GM18505 (cell line): ENCODE measurements at regions not wholly inside any gene's neighbourhood (a gene's known extent, or its start where the extent isn't known, plus 50 kb on each side); places are given as distances from the start of the nearest gene placed in this dataset.

Experiments used
- ATAC-seq: cut with Tn5 transposase; IDR thresholded peaks from one replicate; pipeline ENCODE4 v1.9.1; 2021; ENCODE audit not compliant: unreplicated experiment
- POLR2A ChIP-seq: IDR thresholded peaks from 4 replicates; pipeline ENCODE4 v1.6.1; 2011; ENCODE audit warnings: borderline replicate concordance; ENCODE audit not compliant: insufficient read depth, insufficient read length; ENCODE audit errors: extremely low read depth

DNA sequence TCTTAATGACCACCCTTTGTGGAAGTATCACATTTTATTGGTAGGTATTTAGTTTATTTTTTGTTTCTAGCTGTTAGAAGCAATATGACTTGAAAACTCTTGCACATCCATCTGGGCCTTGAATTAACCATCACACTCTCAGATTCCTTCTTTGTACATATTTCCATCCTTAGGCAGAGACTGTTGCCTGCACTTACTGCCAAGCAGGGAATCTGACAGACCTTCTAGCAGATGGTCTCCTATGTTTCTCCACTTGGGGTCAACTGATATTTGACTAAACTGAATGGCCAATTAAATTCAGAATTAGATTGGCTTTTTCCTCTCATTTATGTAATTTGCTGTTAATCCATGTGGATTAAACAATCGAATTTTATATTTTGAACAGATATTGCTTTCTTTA lies 324.9 kb upstream of the TGFBR2 start:
- no peak for ATAC-seq
- TF ChIP-seq POLR2A: no peak

DNA sequence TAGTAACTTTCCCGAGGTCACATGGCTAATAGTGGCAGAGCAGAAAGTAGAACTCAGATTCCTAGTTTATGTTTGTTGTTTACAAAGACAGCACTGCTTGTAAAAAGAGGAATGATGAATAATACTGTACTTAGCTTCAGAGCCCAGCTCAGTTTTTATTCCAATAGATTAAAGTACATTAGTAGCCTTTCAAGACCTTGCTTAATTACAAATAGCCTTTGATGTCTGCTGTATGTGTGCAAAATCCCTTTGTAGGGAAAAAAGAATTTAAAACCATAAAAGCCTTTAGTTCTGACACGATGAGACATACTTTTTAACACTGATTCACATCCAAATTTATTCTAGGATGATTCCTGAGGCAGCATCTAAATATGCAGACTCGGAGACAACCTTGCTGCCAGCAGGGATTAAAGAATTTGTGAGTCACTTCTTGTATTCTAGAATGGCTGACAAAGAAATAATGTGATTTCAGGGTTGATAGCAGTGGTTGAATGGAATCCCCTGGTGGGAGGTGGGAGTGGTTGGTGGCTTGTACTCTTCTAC lies 324.2 kb upstream of the TGFBR2 start:
- TF ChIP-seq POLR2A: no peak
- no peak for ATAC-seq

DNA sequence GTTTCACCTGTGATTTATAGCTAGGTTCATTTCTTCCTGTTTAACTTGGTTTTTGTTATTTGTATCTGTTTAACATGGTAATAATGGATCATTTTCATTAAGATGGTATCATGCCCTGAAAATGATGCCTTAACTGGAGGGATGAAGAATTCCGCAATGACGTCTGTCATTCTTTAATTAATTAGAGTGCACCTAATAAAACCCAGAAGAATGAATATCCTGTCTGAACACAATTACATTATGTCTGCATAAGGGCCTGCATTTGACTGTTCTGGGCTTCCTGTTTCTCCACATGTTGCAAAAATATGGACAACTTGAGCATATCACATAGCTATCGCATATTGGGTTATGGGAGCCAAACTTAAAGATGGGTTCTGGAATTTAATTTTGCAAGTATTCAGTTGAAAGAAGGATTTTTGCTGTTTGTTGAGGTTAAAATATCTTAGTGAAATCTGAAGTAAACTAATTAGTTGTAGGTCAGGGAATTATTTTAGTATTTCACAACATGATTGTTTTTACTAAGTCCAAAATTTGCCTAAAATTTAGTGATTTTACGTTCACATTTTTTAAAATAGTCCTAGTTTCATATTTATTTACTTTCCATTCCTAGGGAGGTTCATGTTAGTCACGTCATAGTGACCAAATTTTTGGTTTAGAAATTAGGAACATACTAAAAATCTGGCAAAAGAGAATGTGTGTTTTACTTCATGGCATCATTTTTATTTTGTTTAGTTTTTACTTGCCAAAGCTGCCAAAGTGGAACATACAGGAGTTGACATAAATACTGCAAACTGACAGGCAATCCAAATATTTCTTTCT lies 321.0 kb upstream of the TGFBR2 start:
- no peak for ATAC-seq
- TF ChIP-seq POLR2A: no peak

DNA sequence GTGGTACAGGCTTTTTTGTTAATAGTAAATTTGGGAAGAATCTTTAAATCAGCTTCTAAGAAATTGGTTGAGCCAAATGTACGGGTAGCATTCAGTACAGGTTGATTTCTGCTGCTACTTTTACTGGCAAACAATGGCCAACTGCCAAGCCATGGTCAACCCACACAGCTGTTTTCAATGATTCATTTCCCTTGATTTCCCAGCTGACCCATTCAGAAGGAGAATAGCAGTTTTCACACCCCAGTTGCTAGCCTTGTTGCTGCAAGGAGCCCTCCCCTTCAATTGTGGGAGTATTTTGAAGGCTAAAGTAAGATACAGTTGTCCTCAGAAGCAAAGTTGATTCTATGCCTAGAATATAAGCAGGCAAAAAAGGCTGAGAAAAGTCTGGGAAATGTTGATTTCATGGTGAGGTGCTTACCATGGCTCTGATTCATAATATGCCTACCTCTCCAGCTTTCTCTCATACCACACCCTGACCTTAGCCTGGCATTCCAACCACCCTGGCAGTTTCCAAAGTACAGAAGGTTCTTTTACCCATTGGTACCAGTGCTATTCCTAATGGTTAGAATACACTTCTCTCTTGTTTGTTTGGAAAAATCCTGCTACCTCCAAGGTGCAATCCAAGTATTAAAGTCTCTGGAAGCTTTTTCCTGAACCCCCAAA lies 320.3 kb upstream of the TGFBR2 start:
- no peak for ATAC-seq

DNA sequence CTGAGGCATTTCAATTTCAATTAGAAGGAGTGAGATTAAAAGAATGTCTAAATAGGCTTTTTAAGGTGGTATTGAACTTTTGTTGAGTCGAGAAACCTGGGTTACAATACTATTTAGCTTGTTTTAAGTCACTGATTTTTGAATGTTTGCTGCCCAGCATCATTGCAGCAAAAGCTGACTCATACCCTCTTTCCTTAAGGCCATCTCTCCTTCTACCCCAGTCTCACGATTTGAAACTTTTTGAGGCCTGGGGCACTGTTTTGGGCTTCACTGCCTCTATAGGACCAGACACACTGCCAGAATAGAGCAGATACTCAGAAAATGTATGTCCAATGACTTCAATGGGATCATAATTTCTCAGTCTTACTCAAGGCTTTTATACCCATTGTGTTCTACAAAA lies 319.6 kb upstream of the TGFBR2 start:
- no peak for TF ChIP-seq POLR2A

More for the DNA sequence above, 320.3 kb upstream of the TGFBR2 start:
- TF ChIP-seq POLR2A: no peak

DNA sequence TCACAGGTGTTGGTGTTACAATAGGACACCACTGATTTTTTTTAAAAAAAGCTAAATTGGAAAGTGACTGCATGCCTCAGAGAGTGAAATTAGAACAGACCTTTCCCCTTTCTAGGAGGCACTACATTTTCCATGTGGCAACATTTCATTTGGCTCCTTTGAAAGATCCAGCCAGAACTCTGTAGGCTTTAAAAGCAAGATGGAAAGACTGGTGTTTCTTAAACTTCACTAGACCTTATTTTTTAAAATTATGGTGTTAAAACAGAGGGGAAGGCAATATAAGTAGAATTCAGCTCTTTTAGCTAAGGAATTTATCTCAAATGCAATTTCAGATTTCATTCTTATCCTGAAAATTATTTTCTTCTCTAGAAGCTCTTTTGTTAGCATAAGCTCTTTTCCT lies 317.6 kb upstream of the TGFBR2 start:
- no peak for TF ChIP-seq POLR2A
- ATAC-seq: no peak

More for the DNA sequence above, 319.6 kb upstream of the TGFBR2 start:
- ATAC-seq: no peak

DNA sequence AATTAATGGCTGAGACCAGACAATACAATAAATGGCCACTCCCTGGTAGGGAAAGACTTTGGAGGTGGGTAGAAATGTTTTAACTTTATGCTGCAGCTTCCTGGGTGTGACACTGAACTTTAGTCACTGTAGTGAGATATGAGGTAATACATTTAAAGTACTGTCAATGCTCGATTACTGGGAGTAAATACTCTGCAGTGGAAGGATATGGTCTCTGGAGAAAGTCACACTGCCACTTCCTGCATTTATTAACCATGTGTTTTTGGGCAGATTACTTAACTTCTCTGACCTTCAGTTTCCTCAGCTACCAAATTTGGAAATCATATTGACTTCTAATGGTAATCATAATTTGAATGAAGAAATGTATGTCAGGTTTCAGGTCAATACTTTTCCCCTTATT lies 317.1 kb upstream of the TGFBR2 start:
- ATAC-seq: no peak

DNA sequence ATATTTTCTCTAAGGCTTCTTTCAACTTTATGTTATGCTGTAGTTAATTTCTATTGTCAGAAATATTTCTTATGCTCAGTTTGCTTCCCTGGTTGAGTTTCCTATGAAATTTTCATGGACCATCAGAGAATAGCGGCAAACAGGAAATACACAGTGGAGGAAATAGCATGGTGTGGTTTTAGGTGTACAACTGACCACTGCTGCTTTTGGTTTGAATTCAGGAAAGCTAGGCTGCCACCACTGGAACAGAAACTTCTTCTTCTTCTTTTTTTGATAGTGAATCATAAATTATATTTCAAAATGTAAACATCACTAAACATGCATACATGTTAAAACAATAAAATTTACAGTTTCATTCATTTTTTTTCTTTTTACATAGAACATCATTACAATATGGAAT lies 316.6 kb upstream of the TGFBR2 start:
- no peak for ATAC-seq
- no peak for TF ChIP-seq POLR2A

More for the DNA sequence above, 317.1 kb upstream of the TGFBR2 start:
- no peak for TF ChIP-seq POLR2A

DNA sequence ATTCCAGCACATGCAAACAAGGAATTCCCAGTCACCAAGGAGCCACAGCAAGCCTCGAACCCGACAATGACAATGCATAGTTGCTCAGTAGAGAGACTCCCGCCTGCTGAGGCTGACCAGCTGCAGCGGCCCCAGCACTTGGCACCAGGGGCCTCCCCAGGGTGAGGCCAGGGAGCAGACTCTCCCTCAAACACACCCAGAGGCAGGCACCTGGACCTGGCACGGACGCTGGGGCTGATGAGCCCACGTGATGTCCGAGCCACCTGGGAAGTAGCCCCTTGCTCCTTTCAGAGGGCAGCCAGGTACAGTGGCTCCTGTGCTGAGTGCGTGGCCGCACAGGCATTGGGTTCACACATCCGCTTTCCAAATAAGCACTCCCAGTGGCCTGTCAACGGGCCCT lies 315.9 kb upstream of the TGFBR2 start:
- no peak for ATAC-seq
- TF ChIP-seq POLR2A: no peak

DNA sequence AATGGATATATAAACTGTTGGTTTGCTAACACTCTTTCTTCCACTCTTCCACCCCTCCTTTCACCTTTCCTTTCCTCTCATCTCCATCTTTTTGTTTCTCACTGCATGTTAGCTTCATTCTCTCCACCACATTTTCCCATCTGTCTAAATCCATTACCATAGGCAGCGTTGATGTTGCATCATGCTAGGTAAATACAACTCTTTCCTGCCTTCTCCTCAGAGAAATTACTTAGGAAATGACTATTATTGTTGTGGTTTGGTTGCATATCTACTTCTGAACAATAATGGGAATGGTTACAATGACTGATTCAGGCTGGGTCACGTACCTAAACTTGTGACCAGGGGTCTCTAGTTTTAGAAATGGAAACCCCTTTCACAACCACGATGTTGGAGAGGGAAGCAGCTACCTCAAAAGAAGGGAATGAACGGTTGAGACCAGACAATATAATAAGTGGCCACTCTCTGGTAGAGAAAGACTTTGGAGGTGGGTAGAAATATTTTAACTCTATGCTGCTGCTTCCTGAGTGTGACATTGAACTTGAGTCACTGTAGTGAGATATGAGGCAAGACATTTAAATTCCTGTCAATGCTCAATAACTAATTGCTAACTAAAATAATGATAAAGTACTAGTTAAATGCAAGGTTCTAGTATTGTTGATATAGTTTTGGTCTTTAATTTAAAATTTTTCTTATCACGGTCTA lies 314.1 kb upstream of the TGFBR2 start:
- TF ChIP-seq POLR2A: no peak
- ATAC-seq: no peak

DNA sequence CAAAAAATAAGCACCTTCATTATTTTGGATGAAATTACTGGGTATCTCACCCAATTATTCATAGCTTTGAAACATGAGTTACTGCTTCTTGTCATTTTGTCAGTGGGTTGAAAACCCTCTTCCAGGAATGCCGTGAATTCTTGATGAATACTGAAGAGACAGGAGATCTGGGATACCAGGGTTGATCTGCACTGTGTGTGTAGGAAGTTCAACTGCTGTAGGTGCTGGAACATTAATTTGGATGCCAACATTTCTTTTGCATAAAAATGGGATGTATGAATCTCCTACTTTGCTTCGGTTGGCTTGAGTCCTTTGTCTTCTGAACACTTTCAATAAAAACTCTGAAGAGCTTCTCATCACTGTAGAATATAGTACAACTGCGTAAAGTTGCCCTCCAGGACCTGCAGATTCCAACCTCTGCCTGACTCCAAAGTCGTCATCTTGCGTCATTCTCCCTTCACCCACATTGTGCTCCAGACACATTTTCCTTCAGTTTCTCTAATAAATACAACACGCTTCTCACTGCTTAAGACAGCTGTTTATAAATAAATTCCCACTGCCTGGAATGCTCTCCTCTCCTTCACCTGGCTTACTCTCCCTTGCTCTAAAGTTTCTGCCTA lies 312.7 kb upstream of the TGFBR2 start:
- no peak for TF ChIP-seq POLR2A
- ATAC-seq: no peak

DNA sequence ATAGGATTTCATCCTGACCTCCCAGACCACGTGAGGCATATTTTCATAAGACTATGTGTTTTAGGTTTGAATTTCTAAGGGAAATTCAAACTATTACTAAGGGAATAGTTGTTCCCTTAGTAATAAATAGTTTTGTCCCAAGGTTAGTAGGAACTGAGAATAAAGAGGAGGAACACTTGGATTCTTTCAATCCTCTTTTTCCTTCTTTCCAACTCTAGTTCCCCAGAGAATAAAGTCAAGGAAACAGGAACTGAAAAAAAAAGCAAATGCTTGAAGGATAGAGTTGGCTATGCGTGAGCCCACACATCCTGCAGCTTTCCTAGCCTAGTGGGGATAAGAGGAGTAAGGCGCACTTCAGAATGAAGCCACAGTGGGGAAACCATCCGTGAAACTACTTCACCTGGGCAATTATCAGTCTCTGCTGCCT lies 312.1 kb upstream of the TGFBR2 start:
- no peak for ATAC-seq
- TF ChIP-seq POLR2A: no peak

DNA sequence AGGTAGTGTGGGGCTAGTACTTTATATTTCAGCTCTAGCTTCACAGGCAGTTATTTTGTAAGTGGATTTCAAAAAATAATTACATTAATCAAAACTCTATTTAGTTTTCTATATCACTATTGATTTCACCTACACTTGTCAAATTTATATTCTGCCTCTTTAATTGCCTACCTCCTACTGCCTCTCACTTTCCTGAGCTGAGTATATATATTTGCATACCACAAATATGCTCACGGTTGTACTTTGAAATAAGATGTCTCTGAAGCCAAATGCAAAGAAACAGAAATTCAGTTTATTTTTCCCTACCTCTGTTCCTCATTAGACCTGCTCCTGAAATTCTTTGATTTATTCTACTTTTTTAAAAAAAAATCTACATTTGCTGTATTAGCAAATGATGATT lies 309.3 kb upstream of the TGFBR2 start:
- no peak for ATAC-seq
- no peak for TF ChIP-seq POLR2A
